ENCODE measurements at regions not wholly inside any gene's neighbourhood (a gene's known extent, or its start where the extent isn't known, plus 50 kb on each side); places are given as distances from the start of the nearest gene placed in this dataset.

DNA sequence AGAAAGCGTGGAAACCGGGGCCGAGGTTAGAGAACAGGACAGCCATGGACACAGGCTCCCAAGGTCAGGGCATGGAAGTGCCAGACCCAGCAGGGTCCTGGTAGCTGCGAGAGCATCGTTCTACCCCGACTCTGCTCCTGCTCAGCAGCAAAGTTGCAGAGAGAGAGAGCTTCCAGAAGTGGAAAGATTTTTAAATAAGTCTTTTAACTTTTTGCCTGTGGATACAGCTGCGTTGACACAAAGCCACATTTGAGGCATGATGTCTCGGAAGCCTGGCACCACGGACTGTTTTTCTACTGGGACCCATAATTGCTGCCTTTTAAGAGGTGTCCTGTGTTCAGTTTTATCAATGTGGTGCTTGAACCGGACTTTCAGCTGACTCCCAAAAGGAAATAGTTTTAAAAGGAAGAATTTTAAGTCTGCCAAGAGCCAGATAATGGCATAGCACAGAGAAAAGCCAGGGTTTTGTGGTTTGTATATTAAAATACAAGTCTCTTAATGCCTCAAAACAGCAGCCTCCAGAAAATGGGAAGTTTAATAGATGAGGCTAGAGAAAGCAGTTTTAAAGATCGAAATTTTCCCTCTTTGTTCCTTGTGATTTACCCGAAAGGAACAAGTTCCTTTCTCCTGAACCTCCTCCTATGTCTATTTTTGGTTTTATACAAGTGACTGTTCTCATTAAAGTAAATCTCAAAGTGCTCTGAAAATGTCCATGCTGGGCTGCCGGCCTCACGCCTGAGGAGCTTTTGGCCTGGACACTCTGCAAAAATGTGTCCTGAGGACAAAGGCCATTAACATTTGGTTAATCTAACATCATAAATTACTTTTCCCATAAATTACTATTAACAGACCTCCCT, 91.5 kb downstream of the RIN2 start:
- POLR2A ChIA-PET: no interaction called here
- Histone ChIP-seq H3K9me3 (ENCODE audit: low read length) (no peaks in the 10 kb centered on the region), H3K36me3 (replicated peaks in 1 of 2; ENCODE audit: control insufficient read depth in 1 of 2, insufficient read depth in 2 of 2, low read length in 2 of 2) (no peaks in the 10 kb centered on the region), H3K4me3 (replicated peaks in 1 of 3; ENCODE audit: insufficient read depth in 1 of 3, low read depth in 2 of 3, low read length in 3 of 3) (no peak overlapping the region), H3K27me3 (ENCODE audit: control insufficient read depth in 1 of 2, insufficient read depth in 2 of 2, low read length in 2 of 2) (no peaks in the 10 kb centered on the region; a peak in 1 of 5 replicates), H3K4me1 (ENCODE audit: insufficient read depth, low read length) (no peaks in the 10 kb centered on the region), H3K79me2 (ENCODE audit: insufficient read depth, low read length) (no peaks in the 10 kb centered on the region), H3K4me2 (ENCODE audit: low read depth, low read length) (no peak overlapping the region), H3K27ac (ENCODE audit: extremely low read length, insufficient read depth, low read length) (no peak overlapping the region), H4K20me1 (ENCODE audit: insufficient read depth, low read length) (no peaks in the 10 kb centered on the region), H2AFZ (ENCODE audit: low read length) (no peak overlapping the region), H3K9ac (ENCODE audit: insufficient read depth, low read depth, low read length) (no peak overlapping the region)
- WGBS (ENCODE audit: low lambda C conversion rate): 62% methylated on average over 14 of the region's 14 CpGs
- ATAC-seq (no peak), DNase-seq (ENCODE audit: low spot score) (no peak), FAIRE-seq (no peak)
- CTCF ChIA-PET (ENCODE audit: low intra/inter-chr PET ratio, low total read pairs): no interaction called here
- BruUV-seq (replicated peaks): no TSS peak
- no peak for TF ChIP-seq ZNF841 (CRISPR knock-in tag; IDR thresholded peaks at IDR 0.05; ENCODE audit: borderline replicate concordance)
- no peak for TF ChIP-seq NFIC (IDR thresholded peaks at IDR 0.05; ENCODE audit: low read length)
- TF ChIP-seq LCORL (IDR thresholded peaks at IDR 0.05): no peak
- no peak for TF ChIP-seq LCORL (CRISPR knock-in tag; IDR thresholded peaks at IDR 0.05)
- in situ Hi-C loops (cut with HindIII; ENCODE audit: extremely low pct_ligation_motif_present, low pct_unique_long_range_greater_than_20kb): no loop called here
- intact Hi-C loops (cut with micrococcal nuclease; ENCODE audit: unreplicated experiment): no loop called here

DNA sequence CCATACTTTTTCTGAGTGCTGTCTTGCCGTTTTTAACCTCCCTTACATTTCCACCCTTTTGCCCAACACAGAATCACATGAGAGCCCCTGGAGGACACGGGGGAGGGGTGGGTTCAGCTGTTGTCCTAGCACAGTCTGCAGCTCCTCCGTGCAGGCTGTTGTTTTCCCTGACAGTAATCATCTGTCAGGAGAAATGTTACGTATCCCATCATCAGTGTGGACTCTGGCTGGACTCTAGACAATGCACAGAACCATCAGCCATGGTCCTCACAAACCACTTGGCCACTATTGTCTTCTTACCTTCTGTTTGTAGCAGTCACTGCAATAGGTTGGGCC, 92.1 kb downstream of the RIN2 start:
- TF ChIP-seq, protein P1, sequence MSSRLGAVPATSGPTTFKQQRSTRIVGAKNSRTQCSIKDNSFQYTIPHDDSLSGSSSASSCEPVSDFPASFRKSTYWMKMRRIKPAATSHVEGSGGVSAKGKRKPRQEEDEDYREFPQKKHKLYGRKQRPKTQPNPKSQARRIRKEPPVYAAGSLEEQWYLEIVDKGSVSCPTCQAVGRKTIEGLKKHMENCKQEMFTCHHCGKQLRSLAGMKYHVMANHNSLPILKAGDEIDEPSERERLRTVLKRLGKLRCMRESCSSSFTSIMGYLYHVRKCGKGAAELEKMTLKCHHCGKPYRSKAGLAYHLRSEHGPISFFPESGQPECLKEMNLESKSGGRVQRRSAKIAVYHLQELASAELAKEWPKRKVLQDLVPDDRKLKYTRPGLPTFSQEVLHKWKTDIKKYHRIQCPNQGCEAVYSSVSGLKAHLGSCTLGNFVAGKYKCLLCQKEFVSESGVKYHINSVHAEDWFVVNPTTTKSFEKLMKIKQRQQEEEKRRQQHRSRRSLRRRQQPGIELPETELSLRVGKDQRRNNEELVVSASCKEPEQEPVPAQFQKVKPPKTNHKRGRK (CRISPR knock-in tag; IDR thresholded peaks at IDR 0.05): no peak
- TF ChIP-seq POLR2G (IDR thresholded peaks at IDR 0.05; ENCODE audit: low read depth, low read length) (no peak), HES4 (CRISPR knock-in tag; IDR thresholded peaks at IDR 0.05; ENCODE audit: borderline replicate concordance) (no peak)
- in situ Hi-C loops (cut with HindIII; ENCODE audit: extremely low pct_ligation_motif_present, low pct_unique_long_range_greater_than_20kb): no loop called here
- H4K20me1 ChIP-seq (ENCODE audit: insufficient read depth, low read length): no peaks in the 10 kb centered on the region
- no TSS peak for BruUV-seq (replicated peaks)
- no peak overlapping the region for H3K9ac ChIP-seq (ENCODE audit: insufficient read depth, low read depth, low read length)
- H3K27ac ChIP-seq (ENCODE audit: extremely low read length, insufficient read depth, low read length): no peak overlapping the region
- POLR2A ChIA-PET: no interaction called here
- CTCF ChIA-PET (ENCODE audit: low intra/inter-chr PET ratio, low total read pairs): no interaction called here
- no peak for FAIRE-seq
- DNase-seq (ENCODE audit: low spot score): no peak
- no peaks in the 10 kb centered on the region for H3K4me1 ChIP-seq (ENCODE audit: insufficient read depth, low read length)
- H2AFZ ChIP-seq (ENCODE audit: low read length): no peak overlapping the region
- ATAC-seq: peak; percentile 38; the same call in 2 of the 3 replicates
- no peaks in the 10 kb centered on the region for H3K79me2 ChIP-seq (ENCODE audit: insufficient read depth, low read length)
- H3K9me3 ChIP-seq (ENCODE audit: low read length): no peaks in the 10 kb centered on the region
- no peak overlapping the region for H3K4me3 ChIP-seq (replicated peaks in 1 of 3; ENCODE audit: insufficient read depth in 1 of 3, low read depth in 2 of 3, low read length in 3 of 3)
- H3K36me3 ChIP-seq (replicated peaks in 1 of 2; ENCODE audit: control insufficient read depth in 1 of 2, insufficient read depth in 2 of 2, low read length in 2 of 2): no peaks in the 10 kb centered on the region
- 15% methylated on average over 4 of the region's 4 CpGs for WGBS (ENCODE audit: low lambda C conversion rate)
- intact Hi-C loops (cut with micrococcal nuclease; ENCODE audit: unreplicated experiment): no loop called here
- H3K27me3 ChIP-seq (ENCODE audit: control insufficient read depth in 1 of 2, insufficient read depth in 2 of 2, low read length in 2 of 2): no peaks in the 10 kb centered on the region; a peak in 1 of 5 replicates
- H3K4me2 ChIP-seq (ENCODE audit: low read depth, low read length): no peak overlapping the region

All from HepG2 (cell line).